H54 (cell line): ENCODE measurements at regions not wholly inside any gene's neighbourhood (a gene's known extent, or its start where the extent isn't known, plus 50 kb on each side); places are given as distances from the start of the nearest gene placed in this dataset.
"Not testable (repeated sequence)": the region's sequence is repeated elsewhere in the genome, so short reads cannot be mapped to it uniquely, and the experiment has no call there.

Experiments used
- DNase-seq: peaks from one replicate; pipeline ENCODE4 v3.0.0; 2011; ENCODE audit warnings: low spot score, mixed read lengths; ENCODE audit not compliant: insufficient read length
- FAIRE-seq: peaks from 3 replicates; lab custom pipeline; 2011; peaks lifted over from hg19 to GRCh38; lab: Jason Lieb, UNC
- POLR2A ChIP-seq: IDR thresholded peaks from 2 replicates; pipeline ENCODE4 v1.6.1; 2011; ENCODE audit warnings: low read depth, mild to moderate bottlenecking, low read length

DNA sequence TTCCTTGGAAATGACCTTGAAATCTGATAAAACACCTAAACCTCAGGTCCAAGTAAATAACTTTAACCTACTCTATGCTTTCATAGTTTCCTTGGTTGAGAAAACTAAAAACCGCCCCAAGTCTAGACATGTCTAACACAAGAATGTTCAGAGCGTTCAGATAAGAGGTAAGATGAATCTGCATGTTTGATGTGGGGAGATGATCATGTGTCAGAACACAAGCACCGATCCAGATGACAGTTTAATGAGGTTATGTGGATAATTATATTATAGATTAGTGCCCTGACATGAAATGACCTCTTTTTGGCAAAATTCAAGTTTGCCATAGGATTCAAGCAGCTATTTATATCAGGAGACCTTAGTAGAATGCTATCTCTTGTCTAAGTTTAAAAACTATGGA lies 729.8 kb upstream of the SOX11 start:
- TF ChIP-seq POLR2A: no peak
- no peak for DNase-seq
- no peak for FAIRE-seq

- no peak for TF ChIP-seq POLR2A
- DNase-seq: no peak
- no peak for FAIRE-seq
Measured at GRCh38 chr2:4963106-4963505, 729.1 kb upstream of the SOX11 start.

DNA sequence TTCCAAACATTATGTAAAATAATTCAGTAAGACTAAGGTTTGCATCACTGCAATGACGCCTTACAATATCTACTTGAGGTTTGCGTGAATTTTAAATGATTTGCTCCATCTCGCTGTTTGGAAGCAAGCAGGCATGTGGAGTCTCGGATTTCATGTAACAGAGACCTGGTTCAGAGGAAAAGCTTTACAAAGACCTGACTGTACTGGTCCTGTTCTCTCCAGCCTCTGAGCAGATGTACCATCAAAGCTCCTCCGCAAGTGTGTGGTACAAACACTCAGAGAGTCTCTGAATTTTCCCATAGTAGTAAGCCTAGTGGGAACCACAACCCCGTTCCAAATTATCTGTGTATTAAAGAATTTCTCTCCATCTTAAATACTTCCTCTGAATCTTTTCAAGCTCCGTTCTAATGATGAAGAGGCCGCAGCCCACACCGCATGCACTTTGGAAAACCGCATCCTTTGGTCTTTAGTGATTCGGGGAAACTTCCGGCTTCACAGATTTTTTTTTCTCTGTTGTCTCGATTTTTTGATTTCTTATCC lies 728.1 kb upstream of the SOX11 start:
- no peak for DNase-seq
- TF ChIP-seq POLR2A: no peak
- no peak for FAIRE-seq

- TF ChIP-seq POLR2A: no peak
- no peak for FAIRE-seq
- no peak for DNase-seq
Measured at GRCh38 chr2:4964579-4964978, 727.6 kb upstream of the SOX11 start.

DNA sequence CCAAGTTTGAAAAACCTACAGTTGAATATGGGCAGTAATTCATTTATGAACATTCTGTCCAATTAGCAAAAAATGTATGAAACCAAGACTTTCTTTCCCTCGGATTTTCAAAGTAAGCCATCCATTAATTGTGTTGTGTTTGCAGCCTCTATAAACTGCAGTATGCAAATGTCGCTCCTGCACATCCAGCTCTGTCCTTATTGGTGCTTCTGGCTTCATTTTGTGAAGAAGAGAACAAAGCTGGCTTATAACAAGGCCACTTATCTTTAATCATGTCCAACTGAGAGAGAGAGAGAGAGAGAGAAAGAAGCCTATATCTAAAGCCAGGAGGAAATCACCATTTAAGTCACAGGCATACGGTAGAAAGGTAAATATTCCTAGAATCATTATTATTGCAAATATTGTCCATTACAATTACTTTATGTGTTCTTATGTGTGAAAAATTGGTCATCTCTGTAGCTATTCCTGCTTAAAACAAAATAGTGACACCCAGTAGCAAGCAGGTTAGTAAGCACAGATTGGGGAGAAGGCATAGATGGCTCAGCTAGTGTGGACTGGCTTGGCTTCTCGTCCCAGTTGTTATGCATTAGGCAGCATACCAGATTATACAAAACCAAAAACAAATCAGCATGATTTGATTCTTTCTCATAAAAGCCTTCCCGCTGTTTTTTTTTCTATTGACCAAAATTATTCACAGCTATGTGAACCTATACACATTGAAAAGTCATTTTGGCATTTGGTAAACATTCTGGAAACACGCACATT lies 726.4 kb upstream of the SOX11 start:
- DNase-seq: no peak
- FAIRE-seq: no peak
- TF ChIP-seq POLR2A: no peak

GRCh38 chr2:4967206-4967605 lies 725.0 kb upstream of the SOX11 start:
- FAIRE-seq: no peak
- TF ChIP-seq POLR2A: no peak
- no peak for DNase-seq

GRCh38 chr2:4972472-4972871 lies 719.7 kb upstream of the SOX11 start:
- FAIRE-seq: no peak

DNA sequence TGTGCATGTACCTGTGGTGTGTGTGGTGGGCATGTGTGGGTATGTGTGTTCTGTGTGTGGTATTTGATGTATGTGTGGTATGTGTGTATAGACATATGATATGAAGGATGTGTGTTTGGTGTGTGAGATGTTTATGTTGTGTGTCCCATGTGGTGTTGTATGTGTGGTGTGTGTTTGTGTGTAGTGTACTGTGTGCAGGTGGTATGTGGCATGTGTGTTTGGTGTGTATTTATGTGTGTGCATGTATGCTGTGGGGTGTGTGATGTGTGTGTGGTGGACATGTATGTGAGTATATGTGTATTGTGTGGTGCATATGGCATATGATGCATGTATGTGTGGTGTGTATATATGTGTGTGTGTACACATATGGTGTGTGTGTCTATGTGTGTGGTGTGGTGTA lies 718.8 kb upstream of the SOX11 start:
- FAIRE-seq (no peak), DNase-seq (no peak)
- no peak for TF ChIP-seq POLR2A

More at GRCh38 chr2:4972472-4972871, 719.7 kb upstream of the SOX11 start:
- no peak for DNase-seq
- TF ChIP-seq POLR2A: no peak

GRCh38 chr2:4973973-4974372 lies 718.2 kb upstream of the SOX11 start:
- TF ChIP-seq POLR2A: no peak
- no peak for DNase-seq
- FAIRE-seq: no peak

DNA sequence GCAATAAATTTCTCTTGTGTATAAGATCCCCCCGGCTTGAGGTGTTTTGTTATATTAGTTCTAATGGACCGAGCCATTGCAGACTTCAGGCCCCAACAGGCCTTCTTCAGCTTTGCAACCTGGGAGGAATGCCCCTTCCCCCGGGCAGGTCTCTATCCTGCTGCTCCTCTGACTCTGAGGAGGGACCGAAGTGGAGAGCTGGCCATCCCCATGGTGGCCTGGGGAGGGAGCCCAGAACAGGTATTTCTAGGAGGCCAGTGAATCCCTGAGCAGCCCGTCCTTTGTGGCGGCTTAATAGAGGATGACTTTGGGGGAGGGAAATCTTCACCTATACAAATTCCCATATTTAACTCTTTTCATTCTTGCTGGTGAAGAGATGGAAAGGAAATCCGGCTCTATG lies 715.8 kb upstream of the SOX11 start:
- no peak for FAIRE-seq

GRCh38 chr2:4979111-4979510 lies 713.1 kb upstream of the SOX11 start:
- FAIRE-seq (no peak), DNase-seq (no peak)
- TF ChIP-seq POLR2A: no peak

More for the DNA sequence above, 715.8 kb upstream of the SOX11 start:
- no peak for DNase-seq
- no peak for TF ChIP-seq POLR2A

DNA sequence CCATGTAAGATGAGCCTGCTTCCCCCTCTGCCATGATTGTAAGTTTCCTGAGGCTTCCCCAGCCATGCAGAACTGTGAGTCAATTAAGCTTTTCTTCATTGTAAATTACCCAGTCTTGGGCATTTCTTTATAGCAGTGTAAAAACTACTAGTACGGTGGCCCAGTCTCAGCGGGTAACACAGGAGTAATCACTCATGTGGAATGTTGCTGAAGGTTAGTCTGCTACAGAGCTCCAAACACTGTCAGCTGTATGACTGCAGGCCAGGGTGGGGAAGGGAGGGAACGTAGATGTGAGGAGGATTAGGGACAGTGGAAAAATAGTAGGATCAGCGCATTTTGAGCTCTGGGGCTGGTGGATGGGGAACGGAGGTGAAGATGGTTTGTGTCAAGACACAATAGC lies 711.2 kb upstream of the SOX11 start:
- FAIRE-seq: no peak
- DNase-seq: no peak
- TF ChIP-seq POLR2A: no peak

DNA sequence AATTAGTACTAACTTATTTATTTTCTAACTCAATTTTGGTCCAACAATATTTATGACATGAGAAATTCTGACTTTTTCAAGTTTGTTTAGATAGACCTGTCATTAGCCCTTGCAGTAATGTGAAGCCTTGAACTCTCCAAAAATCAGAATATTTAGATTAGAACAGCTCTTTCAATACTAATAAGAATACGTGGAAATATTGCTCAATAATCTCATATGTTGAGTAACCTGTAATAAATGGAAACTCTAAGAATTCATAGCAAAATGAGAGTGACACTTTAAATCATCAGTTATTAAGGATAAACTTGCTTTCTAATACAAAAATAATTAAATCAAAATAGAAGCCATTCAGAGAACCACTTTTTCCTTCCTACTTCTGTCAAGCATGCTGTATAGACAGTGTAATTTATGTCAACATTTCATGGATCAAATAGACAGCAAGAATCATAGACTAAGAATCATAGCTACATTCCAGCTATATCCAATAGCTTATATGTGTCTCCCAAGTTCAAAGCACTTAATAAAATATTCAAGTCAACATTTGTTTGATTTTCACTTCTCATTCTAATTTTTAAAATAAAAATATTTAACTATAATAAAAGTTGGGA lies 710.3 kb upstream of the SOX11 start:
- no peak for TF ChIP-seq POLR2A
- no peak for DNase-seq
- no peak for FAIRE-seq

DNA sequence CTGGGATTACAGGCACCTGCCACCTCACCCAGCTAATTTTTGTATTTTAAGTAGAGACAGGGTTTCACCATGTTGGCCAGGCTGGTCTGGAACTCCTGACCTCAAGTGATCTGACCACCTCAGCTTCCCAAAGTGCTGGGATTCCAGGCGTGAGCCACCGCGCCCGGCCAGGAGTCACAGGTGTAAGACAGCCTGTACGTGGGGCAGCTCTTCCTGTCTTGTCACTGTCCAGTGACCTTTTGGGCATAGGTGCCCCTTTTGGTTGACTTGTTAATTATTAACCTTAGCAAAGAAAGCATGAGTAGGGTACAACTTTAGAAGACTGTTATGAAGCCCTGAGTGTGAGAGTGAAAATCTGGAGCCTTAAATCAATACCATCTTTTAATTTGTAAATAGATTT lies 703.7 kb upstream of the SOX11 start:
- DNase-seq, FAIRE-seq: not testable (repeated sequence)

GRCh38 chr2:4992226-4992625 lies 700.0 kb upstream of the SOX11 start:
- no peak for FAIRE-seq
- no peak for TF ChIP-seq POLR2A

GRCh38 chr2:4995466-4995865 lies 696.7 kb upstream of the SOX11 start:
- FAIRE-seq (no peak), DNase-seq (no peak)
- no peak for TF ChIP-seq POLR2A

More at GRCh38 chr2:4992226-4992625, 700.0 kb upstream of the SOX11 start:
- DNase-seq: no peak
